NCI-H128 (cell line): ENCODE measurements at regions not wholly inside any gene's neighbourhood (a gene's known extent, or its start where the extent isn't known, plus 50 kb on each side); places are given as distances from the start of the nearest gene placed in this dataset.

Source experiments
- DNase-seq: peaks from one replicate; lab custom pipeline; 2025; ENCODE audit not compliant: unreplicated experiment; lab: John Stamatoyannopoulos, UW

DNA sequence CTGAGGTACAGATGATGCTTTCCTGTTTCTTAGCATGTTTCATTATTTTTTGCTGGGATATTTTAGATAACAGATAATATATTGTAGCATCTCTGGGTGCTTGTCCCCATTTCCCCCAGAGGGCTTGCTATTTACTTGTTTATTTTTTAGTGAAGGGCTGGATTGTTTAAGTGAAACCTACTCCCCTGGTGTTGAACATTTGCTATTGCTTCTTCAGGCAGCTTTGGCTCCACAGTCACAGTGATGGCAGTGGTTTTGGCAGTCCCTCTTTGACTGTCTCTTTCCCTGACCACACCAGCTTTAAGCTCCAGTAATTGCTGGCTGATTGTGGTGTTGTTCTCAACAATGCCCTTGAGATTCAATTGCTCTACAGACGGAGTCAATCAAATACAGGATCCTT, 128.9 kb downstream of the KLF13 start:
- no peak for DNase-seq

DNA sequence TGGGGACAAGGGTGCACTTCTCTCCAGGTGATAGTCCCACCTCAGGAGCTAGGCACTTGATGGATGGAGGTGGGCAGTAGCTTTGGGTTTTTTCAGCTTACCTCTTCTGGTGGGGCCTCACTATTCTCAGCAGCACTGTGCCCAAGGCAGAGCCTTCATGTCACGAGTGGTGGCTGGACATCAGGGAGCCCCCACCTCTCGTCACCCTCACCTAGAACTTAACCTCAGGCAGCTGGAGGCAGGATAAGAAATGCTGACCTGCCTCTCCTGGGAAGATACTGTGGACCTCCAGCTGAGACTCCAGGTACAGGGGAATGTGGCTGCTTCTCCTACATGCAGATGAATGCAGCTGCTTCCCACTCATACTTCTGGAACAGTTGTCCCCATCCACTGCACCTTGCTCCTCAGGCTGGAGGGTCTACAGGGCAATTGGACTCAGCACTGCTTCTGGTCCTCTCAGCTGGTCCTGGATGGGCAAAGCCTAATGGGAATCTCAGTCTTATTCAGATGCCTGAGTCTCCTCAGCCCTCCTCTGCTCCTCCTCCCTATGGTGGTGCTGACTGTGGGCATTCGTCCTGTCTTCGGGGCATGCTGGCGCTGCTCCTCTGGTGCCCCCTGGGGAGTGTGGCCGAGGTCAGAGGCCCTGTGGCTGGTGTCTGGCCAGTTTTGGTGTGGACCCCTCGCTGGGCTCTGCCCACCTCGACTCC, 129.9 kb downstream of the KLF13 start:
- no peak for DNase-seq

DNA sequence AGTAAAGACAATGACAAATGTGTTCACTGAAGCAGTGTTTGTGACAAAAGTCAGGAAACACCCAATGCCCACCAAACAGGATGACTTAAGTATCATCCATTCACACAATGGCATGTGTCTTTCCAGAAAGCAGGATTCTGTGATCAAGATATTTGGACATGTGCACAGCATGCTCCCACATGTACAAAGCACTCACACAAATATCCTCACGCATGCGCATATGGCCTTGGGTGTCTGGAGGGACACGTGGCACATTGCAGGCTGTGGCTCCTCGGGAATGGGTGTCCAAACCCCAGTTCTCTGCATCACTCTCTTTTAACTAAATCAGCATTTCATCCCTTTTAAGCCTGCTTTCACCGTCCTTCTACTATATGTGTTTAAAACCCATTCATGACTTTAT, 130.5 kb downstream of the KLF13 start:
- DNase-seq, result no peak

DNA sequence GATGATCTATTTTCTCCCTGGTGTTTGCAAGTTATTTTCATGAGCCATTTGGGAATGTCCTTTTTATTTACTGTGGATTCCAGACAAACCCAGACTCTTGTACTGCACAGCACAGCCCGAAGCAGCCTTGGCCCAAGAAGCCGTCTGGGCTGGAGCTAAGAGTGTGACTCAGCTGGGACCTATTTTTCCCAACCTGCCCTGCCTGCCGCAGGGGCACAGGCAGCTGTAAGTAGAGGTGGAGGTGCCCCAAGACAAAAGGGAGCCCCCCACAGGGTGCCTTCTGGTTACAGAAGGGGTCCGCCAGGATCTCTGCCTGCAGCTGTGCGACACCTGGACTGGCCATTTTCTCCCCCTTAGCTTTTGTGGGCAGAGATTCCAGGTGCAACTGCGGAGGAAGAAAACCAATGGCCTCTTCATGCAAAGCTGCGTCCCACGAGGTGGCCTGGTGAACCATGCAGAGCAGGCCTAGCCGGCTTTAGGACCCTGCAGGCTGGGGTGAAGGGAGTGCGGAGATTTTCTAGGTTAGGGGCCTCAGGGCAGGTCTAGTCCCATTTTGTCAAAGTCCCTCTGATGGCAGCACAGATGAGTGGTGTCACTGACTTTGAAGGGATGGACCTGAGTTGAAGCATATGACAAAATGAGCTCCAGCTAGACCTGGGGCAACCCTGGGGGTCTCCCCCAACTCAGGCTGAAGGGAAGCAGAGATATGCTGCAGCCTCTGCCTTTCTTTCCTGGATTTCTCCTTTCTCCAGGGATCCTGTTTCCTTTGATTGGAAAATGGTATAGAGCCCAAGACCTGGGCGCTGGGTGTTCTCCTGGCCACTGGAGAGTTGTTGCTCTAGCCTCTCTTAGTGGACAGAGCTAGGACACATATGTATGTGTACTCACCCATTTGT, 131.2 kb downstream of the KLF13 start:
- DNase-seq, result no peak

DNA sequence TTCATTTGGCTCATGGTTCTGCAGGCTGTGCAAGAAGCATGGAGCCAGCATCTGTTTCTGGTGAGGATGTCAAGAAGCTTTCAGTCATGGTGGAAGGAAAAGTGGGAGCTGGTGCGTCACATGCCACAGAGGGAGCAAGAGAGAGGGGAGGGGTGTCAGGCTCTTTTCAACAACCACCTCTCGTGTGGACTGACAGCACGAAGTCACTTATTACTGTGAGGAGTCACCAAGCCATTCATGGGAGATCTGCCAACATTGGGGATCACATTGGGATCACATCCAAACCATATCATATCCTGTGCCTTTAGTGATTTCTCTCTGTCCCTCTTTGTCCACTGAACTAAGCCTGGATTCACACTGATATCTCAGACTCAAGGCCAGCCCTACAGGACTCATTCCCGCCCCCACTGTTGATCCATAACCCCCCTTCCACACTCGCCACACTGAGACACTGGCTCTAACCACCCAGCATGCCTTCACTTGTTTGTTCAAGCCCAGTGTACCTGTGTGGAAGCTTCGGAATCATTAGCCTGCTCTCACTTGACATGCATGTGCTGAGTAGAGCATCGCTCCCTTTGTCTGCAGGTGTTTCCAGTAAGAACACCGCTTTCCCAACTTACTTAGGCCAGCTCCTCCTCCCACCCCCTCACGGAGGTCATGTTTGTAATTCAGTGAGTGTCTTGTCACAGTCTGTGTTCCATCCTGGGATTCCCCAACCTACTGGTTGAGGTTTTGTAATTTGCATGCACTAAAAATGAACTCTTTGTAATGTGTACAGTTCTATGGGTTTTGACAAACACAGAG, 132.2 kb downstream of the KLF13 start:
- no peak for DNase-seq

DNA sequence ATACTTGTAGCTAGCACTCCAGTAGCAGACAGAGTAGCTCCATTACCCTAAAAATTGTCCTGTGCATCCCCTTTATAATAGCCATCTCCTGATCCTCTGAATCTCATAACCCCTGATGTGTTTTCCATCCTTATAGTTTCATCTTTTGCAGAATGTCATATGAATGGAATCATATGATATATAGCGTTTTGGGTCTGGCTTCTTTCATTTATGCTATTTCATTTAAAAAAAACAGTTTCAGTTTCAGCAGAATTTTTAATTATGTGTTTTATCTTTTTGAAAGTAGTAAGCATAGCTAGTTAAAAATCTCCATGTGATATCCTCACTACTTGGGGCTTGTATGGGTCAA, 132.7 kb downstream of the KLF13 start:
- no peak for DNase-seq

DNA sequence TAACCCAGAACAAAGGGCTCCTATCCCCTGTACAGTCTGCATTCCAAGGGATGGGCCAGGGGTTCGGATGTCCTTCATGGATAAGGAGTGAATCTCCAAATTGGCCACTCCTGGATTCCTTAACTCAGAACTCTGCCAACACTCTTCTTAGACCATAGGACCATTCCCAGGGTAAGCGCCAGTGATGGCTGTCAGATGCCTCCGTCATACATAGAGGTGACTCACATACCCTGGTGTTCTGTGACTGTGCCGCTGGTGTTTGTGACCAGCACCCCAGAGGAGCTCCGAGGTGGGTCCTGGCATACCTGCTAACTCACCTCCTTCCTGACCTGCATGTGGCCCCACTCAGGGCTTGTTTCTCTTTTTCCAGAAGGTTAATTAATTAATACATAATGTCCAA, 134.7 kb downstream of the KLF13 start:
- no peak for DNase-seq

DNA sequence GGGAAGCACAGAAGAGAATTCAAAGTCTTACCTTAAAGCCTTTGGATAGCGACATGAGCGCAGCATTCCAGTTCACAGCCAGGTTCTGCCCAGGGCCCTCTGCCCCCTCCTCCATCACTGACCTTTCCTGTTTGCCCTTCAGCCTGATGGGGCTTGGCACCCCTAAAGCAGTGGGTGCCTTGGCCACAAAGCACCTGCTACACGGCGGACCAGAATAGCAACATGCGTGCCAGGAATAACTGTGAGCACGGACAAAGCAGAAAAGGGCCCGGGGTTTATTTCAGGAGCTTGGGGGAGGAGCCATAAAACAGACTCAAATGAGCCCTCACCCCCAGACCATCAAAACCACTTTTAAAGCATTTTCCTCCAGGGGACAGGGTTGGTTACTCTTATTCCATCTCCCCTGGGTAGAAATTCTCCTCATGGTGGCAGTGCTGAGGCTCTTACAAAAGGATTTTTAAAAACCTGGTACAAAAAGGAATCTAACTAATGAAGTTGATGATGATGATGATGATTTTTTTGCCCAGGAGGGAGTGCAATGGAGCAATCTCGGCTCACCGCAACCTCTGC, 135.4 kb downstream of the KLF13 start:
- no peak for DNase-seq

DNA sequence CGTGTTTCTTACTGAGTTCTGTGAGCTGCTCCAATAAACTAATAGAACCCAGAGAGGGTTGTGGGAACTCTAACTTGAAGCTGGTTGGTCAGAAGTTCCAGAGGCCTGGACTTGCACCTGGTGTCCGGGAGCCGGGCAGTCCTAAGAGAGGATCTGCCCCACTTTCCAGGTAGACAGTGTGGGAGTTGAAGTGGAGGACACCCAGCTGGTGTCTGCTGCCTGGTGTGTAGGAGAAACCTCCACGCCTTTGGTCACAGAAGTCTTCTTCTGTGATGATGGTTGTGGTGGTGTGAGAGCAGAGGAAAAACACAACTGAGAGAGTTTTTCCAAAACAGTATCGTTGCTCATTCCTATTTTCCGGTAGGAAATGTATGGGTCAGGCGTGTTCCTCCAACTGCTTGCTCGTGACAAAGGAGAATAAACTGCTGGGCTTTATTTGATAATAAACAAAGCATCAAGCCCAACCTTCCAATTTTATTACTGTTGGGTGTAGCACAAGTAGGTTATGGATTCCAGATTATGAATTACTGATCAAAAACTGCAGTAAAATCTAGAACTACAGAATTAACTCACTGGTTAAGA, 137.0 kb downstream of the KLF13 start:
- no peak for DNase-seq

DNA sequence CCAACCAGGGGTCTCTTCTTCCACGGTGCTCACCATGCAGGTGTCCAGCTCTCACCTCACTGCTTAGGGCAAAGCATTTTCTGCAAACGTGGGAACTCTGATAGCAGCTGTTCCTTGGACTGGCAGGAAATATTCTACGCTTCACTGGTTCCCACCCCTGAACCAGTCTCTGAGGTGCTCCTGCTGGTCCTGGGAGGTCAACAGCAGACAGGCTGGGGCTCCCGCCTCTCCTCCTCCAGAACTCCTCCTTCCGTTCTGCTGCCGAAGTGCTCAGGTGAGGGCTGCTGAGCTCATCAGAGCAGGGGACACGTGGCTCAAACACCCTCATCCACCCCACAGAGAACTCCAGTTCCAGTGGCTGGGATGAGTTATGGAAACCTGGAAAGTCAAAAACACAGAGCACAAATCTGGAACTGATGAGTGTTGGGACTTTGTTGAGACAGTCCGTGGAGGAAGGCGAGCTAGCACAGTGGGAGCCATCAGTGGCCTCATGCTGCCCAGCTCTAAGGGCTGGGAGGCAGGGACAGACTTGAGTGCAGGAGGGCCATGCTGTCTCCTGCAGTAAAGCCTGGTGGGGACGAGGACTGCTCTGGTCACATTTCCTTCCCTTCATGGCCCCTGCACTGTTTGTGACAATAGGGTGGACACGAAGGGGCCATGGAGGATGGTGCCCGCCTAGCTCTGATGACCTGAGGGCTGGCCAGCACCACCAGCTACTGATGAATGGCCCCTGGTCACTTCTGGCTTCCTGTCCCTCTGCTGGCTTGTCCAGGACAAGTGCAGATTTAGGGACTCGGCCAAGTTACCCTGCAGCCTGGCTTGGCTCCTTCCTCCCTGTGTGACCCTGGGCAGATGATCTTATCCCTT, 137.8 kb downstream of the KLF13 start:
- DNase-seq, result no peak

DNA sequence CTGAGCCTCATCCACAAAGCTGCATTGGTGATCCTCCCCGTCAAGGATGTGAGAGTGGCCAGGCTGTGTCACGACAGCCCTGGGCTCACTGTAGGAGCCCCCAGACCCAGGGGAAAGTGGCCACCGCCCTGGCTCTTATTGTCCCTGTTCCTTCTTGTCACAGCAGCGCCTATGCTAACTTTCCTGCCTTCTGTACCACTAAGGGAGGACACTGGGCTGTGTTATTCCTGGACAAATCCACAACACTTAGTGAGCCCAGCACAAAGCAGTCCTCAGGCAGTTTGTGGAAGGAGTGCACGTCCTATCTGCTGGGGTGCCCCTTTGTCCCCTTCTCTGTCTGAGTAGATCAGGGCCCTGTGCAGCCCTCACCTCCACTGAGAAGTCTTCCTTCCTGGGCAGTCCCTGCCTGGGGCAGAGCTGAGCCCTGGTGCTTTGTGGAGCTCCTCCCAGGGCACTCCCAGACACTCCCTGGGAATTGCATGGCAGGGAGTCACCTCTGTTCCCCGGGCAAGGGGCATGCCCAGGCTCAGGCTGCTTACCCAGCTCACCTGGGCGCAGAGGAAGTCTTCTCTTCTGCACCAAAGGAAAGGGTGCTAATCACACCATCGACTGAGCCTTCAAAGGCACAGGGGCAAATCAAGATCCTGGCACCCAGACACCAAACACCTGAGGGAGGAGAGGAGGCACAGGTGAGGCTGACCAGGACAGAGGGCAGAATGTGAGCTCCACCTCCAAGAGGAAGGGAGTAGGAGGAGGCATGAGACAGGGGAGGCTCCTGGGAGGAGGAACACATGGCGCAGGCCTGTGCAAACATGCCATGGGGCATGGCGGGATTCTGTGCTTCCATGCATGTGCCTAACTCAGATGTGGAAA, 138.7 kb downstream of the KLF13 start:
- no peak for DNase-seq

DNA sequence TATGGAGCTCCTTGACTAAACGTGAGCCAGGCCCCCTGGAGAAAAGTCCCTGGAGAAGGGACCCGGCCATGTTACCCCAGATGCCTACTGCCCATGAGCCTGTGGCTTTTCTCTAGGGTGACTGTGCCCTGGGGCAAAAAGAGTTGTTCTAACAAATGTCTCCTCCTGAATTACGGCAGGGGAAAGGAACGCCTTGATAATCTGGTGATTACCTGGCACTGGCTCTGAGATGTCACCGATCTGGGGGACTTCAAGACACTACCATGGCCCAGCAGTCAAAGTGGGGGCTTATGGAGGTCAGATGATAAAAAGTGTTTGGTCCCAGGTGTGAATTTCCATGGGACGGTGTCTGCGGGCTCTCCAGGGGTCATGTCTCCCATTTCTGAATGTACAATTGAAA, 140.7 kb downstream of the KLF13 start:
- DNase-seq, result no peak

DNA sequence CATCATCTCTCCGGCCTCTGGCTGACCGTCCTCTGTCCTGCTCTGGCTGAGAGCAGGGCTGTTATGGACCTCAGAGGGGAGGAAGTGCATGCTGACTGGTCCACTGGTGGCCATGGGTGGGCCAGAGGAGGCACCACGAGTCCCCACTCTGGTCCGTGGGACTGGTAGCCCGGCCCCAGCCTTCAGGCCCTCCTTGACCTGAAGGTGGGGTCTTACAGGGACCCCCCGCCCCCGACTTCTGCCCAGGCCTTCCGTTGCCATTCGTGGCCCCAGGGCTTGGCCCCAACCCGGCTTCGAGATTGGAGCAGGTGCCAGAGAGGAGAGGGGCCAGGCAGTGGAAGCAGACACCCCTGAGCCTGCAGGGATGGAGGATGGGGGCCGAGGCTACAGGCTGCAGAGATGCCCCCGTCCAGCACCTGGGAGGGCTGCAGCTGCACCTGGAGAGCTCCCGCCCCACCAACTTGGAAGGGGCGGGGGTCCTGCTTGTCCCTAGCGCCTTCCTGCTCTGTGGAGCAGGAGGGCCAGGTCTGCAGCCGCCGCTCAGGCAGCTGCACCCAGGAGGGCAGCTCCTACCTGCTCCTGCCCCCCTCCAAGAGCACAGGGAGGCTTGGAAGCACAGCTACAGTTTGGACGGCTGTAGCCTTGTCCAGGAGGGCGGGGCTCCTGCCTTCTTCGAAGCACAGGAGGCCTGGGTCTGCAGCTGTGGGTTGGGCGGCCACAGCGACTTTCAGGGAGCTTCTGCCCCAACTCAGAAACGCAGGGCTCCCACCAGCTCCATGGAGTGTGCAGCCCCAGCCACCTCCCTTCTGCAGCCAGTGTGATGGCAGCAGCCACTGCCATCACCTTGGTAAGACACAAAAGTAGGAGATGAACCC, 142.5 kb downstream of the KLF13 start:
- DNase-seq, result no peak

DNA sequence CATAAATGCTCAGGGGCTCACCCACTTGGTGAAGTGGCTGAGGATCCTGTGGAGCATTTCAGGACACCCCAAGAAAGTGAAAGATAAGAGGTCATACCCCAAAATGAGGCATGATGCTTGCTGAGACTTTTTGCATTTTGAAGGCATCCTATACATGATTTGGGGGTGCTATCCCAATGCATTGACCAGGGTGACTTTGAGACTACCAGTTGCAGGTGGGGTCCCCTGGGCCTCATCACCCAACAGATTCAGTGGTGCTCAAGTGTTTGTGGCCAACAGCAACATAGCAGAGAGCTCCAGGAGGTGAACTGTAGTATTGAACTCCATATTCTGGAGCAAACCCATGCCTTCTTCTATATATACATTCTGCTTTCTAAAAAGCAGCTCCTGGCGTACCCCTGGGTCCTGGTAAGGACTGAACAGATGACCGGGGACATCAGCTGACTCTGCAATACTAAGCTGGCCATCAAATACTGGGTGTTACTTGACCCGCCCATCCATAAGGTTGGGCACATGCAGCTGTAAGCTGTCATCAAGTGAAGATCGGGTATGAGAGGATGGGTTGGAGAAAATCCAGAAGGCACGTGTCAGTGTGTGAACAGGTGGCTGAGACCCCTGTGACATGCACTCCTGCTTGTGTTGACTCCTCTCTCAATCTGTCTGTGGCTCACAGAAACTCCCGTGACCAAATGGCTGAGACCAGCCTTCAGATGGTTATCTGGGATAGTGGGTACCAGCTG, 143.3 kb downstream of the KLF13 start:
- DNase-seq, result no peak

DNA sequence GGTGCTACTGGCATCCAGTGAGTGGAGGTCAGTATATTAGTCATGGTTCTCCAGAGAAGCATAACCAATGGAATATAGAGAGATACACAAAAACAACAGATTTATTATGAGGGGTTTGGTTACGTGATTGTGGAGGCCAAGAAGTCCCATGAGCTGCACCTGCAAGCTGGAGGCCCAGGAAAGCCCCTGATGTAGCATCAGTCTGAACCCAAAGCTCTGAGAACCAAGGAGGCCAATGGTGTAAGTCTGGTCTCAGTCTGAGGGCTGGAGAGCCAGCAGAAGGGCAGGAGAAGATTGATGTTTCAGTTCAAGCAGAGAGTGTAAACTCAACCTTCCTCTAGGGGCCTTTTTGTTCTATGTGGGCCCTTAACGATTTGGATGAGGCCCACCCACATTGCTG, 144.1 kb downstream of the KLF13 start:
- DNase-seq, result no peak

DNA sequence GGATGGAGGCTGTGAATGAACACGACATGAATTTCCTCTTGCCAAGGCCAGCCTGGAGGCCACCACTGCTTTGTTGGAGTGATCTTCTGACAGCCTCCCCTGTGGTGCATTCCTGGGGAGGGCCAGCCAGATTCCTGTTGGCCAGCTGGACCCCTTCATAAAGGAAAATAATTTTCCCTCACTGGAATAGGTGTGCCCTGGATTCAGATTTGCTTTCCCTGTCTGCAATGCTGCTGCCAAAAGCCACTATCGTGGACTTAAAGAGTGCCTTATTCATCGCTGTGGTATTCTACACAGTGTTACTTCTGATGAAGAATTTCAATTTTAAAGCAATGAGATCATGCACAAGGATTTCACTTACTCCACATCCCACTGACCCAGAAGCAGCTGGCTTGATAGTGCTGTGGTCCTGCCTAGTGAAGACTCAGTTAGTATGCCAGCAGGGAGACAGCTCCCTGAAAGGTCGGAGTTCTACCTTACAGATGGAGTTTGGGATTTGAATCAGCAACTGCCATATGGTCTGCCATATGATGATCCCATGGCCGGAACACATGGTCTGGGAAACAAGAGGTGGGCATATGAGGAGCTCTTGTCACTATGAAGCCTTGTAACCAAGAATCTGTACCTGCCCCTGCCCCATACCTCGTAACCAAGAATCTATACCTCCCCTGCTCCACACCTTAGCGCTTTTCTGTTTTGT, 145.2 kb downstream of the KLF13 start:
- DNase-seq, result no peak
